Islet precursor cell (in vitro differentiated cells): ENCODE measurements at regions not wholly inside any gene's neighbourhood (a gene's known extent, or its start where the extent isn't known, plus 50 kb on each side); places are given as distances from the start of the nearest gene placed in this dataset.

Experiments used
- DNase-seq: peaks from one replicate; pipeline ENCODE4 v3.0.0-alpha.2; 2018

DNA sequence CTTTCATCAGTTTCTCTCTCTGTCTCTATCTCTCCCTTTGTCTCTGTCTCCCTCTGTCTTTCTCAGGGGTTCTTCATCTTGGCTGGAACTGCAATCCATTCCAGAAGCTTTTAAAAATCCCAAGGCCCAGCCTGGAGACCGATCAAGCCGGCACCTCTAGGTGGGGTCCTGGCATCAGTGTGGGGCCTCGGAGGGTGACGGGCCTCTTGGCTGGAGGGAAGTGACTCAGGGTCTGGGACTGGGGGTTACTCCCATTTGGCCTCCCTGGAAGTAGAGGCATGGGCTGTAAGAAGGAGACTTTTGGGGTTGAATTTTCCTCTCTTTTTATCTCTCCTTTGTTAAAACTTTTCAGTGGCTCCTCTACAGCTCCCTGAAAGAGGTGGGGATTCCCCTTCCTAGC, 52.8 kb upstream of the OTOF start:
- DNase-seq, result peak; percentile 55

DNA sequence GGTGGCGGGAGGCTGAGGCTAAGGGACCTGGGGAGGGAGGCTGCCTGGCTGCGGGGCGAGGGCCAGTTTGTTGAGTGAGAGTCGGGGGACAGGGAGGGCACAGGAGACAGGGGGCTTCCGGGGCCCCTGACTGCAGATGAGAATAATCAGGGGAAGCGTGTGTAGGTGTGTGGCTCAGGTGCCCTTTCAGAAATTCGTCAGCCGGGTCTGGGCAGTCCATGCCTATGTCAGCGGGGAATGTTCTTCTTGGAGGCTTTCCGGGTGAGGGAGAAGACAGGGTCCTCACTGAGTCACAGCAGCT, 52.3 kb upstream of the OTOF start:
- no peak for DNase-seq

DNA sequence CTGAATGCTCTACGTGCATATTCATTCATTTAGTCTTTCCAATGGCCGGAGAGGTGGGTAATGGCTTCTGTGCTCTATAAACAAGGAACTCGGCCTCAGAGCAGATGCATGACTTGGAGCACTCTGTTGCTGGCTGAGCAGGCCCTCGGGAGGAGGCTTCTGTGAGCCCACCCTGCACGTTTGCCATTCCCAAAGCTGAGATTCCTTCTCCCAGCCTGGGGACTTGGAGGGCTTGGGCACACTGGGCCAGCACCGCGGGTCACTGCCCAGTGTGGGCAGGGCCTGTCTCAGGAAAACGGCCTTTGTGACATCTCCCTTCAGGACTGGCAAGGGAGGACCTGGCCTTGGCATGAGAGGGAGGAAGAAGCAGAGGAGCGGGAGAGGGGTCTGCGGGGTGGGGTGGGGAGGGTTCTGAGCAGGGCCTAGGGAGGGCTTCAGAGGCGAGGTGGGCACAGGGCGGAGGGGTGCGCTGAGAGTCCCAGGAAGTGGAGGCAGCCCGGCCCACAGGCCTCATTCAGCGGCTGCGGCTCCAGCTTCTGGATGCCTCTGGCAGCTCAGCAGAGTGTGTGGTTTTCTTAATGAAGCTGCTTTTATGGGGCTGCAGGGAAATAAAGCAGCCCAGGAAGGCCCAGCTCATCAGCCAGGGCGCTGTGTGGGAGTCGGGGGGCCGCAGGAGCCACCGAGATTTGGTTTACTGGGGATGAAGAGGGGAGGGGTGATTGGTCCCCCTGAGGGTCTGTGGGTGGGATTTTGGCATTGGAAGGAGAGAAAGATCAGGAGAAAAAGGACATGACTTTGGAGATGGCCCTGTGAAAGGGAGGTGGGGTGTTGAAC, 51.7 kb upstream of the OTOF start:
- peak; percentile 57 for DNase-seq

DNA sequence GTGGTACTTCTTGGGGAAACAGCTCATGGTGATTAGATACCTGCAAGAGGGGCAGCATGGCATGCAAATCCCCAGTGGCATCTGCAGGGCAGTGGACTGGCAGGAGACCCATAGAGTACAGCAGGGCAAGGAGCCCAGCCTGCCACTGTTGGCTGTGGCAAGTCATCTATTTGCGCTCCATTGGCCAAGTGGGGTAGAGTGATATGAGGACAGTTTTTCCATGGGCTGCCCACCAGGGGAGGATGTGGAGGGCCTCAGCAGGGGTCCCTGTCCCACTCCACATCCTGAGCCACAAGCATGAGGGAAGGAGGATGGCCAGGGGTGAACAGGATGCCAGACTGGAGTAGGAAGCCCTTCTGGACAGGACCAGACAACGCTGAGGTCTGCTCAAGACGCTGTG, 50.9 kb upstream of the OTOF start:
- DNase-seq, result peak; percentile 26

DNA sequence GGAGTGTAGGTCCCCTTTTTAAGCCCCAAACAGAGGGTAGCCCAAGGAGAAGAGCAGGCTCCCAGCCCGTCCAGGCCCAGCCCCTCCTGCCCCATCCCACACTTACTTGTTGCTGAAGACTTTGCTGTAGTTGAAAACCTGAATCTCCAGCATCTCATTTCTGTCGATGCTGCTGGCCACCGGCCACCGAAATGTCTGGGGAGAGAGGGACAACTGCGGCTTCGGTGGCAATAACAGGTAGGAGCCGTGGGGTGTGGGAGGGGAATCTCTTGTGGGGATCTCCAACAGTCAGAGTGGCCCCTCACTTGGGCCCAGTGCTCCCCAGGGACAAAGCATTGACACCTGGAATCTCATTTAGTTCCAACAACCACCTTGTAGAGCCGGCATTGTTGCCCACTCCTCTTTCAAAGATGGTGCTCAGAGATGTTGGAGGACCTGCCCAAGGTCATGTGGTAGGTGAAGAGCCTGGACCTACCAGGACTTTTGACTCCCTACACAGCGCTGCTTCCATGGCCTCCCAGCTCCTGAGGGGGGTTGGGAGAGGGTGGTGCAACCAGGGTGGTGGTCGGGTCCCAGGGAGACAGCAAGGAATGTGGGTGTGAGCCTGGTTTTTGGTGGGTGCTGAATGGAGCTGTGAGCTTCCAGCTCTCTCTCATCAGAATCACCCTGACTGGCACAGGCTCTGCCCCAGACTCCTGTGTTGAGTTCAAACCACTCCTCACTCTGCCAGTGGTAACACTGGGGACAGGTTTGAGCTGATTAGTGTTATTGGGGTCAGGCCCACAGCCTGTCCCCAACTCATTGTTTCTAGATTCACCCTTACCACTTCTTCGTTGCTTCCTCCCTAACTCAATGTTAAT, 50.0 kb upstream of the OTOF start:
- DNase-seq, result peak; percentile 25
